Fibroblast of lung (primary cell): ENCODE measurements at regions not wholly inside any gene's neighbourhood (a gene's known extent, or its start where the extent isn't known, plus 50 kb on each side); places are given as distances from the start of the nearest gene placed in this dataset.

ENCODE experiments used
- DNase-seq, 2 donors: peaks; one replicate each; pipeline versions ENCODE4 v3.0.0 to v3.0.0-alpha.2; 2010; ENCODE audit warnings: low read depth in 2 of 2
- H2AFZ ChIP-seq: 2 replicates; pipeline ENCODE4 v1.5.1; 2012; ENCODE audit warnings: low read length, control low read depth, inconsistent platforms
- H3K27ac ChIP-seq: 2 replicates; pipeline ENCODE4 v1.5.1; 2011; ENCODE audit warnings: low read length, control low read depth; ENCODE audit not compliant: insufficient read depth
- H3K27me3 ChIP-seq: 2 replicates; pipeline ENCODE4 v1.5.1; 2011; ENCODE audit warnings: mild to moderate bottlenecking, low read length; ENCODE audit not compliant: control insufficient read depth, insufficient read depth
- H3K36me3 ChIP-seq: 2 replicates; pipeline ENCODE4 v1.5.1; 2011; ENCODE audit warnings: low read length; ENCODE audit not compliant: control insufficient read depth, insufficient read depth
- H3K4me1 ChIP-seq: 2 replicates; pipeline ENCODE4 v1.5.1; 2011; ENCODE audit warnings: low read length; ENCODE audit not compliant: control insufficient read depth, insufficient read depth; ENCODE audit errors: extremely low read depth
- H3K4me2 ChIP-seq: 2 replicates; pipeline ENCODE4 v1.5.1; 2011; ENCODE audit warnings: low read length, control low read depth; ENCODE audit not compliant: insufficient read depth; ENCODE audit errors: extremely low read depth
- H3K4me3 ChIP-seq, 4 experiments: fragments of 200-600 bp in 1 of 4; sonication (generic) in 1 of 4; replicated peaks in 1 of 4; 2 replicates each; pipeline ENCODE4 v1.5.1; 2011 to 2016; ENCODE audit warnings: low read length in 4 of 4, low read depth in 3 of 4, mild to moderate bottlenecking in 3 of 4, control low read depth in 2 of 4, inconsistent platforms in 1 of 4, mixed read lengths in 1 of 4; ENCODE audit not compliant: insufficient read depth in 1 of 4; ENCODE audit errors: control extremely low read depth in 1 of 4
- H3K79me2 ChIP-seq: 2 replicates; pipeline ENCODE4 v1.5.1; 2012; ENCODE audit warnings: mild to moderate bottlenecking, low read length, inconsistent platforms; ENCODE audit not compliant: control insufficient read depth, insufficient read depth
- H3K9ac ChIP-seq: 2 replicates; pipeline ENCODE4 v1.5.1; 2011; ENCODE audit warnings: mild to moderate bottlenecking, low read length, control low read depth; ENCODE audit not compliant: insufficient read depth
- H3K9me3 ChIP-seq: 2 replicates; pipeline ENCODE4 v1.5.1; 2012; ENCODE audit warnings: low read depth, low read length; ENCODE audit not compliant: control insufficient read depth, insufficient read depth
- H4K20me1 ChIP-seq: 2 replicates; pipeline ENCODE4 v1.5.1; 2011; ENCODE audit warnings: low read length; ENCODE audit not compliant: control insufficient read depth, insufficient read depth; ENCODE audit errors: extremely low read depth
- EZH2 ChIP-seq: IDR thresholded peaks from 2 replicates; pipeline ENCODE4 v1.5.1; 2012; ENCODE audit warnings: low read length, control low read depth, mild to moderate bottlenecking; ENCODE audit errors: missing control alignments
- TF ChIP-seq, protein P1 (sequence below), 2 donors: IDR thresholded peaks in 1 of 2; conservative IDR thresholded peaks in 1 of 2; 1 replicate in 1 of 2; 2 replicates in 1 of 2; pipeline ENCODE4 v1.5.1; 2011 to 2012; ENCODE audit warnings: low read length in 2 of 2, control low read depth in 1 of 2, inconsistent platforms in 1 of 2, low read depth in 1 of 2, mild to moderate bottlenecking in 1 of 2

DNA sequence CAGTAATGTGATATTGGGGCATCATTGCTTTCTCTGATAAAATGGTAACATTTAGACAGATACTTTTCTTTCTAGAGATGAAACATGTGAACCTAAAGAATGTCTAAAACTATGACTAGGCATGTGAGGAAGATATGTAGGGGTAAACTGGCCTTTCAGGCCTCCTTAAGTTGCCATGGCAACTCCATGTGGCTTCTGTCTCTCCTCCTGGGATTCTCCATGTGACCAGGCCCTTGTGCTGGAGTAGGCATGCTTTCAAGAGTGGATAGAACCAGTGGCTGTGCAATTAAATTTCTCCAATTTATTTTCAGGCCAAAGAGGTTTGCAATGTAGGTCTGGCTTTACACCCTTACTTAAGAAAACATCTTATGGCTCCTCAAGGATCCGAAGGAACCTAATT, 130.8 kb downstream of the OLFM4 start:
- H3K9me3 ChIP-seq: no peaks in the 10 kb centered on the region
- H3K27ac ChIP-seq: no peak overlapping the region
- TF ChIP-seq EZH2: no peak
- TF ChIP-seq, protein P1, sequence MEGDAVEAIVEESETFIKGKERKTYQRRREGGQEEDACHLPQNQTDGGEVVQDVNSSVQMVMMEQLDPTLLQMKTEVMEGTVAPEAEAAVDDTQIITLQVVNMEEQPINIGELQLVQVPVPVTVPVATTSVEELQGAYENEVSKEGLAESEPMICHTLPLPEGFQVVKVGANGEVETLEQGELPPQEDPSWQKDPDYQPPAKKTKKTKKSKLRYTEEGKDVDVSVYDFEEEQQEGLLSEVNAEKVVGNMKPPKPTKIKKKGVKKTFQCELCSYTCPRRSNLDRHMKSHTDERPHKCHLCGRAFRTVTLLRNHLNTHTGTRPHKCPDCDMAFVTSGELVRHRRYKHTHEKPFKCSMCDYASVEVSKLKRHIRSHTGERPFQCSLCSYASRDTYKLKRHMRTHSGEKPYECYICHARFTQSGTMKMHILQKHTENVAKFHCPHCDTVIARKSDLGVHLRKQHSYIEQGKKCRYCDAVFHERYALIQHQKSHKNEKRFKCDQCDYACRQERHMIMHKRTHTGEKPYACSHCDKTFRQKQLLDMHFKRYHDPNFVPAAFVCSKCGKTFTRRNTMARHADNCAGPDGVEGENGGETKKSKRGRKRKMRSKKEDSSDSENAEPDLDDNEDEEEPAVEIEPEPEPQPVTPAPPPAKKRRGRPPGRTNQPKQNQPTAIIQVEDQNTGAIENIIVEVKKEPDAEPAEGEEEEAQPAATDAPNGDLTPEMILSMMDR (conservative IDR thresholded peaks at IDR 0.05 in 1 of 2, IDR thresholded peaks at IDR 0.05 in 1 of 2; ENCODE audit: low read depth in 1 of 2, low read length in 2 of 2): no peak
- H2AFZ ChIP-seq: no peak overlapping the region
- no peaks in the 10 kb centered on the region for H3K27me3 ChIP-seq
- H3K36me3 ChIP-seq: no peaks in the 10 kb centered on the region
- DNase-seq: no peak
- H3K79me2 ChIP-seq: no peaks in the 10 kb centered on the region
- H3K9ac ChIP-seq: no peak overlapping the region
- H3K4me3 ChIP-seq: no peak overlapping the region
- no peak overlapping the region for H3K4me2 ChIP-seq
- no peaks in the 10 kb centered on the region for H4K20me1 ChIP-seq
- H3K4me1 ChIP-seq: no peaks in the 10 kb centered on the region

DNA sequence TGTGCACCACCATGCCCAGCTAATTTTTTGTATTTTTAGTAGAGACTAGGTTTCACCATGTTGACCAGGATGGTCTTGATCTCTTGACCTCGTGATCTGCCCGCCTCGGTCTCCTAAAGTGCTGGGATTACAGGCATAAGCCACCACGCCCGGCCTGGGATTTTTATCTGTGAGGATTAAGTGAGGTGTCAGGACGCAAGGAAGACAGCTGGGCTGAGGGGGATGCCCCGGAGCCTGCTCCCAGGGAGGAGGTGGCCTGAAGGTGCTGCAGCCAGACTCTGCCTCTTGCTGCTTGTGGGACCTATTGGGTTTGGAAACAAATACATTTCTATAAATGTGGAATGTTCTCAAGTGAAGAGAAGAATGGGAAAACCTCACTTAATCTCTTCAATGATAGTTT, 131.6 kb downstream of the OLFM4 start:
- H3K4me1 ChIP-seq: no peaks in the 10 kb centered on the region
- no peak overlapping the region for H3K9ac ChIP-seq
- H3K36me3 ChIP-seq: no peaks in the 10 kb centered on the region
- H3K4me2 ChIP-seq: no peak overlapping the region
- no peak for TF ChIP-seq EZH2
- TF ChIP-seq, protein P1 (conservative IDR thresholded peaks at IDR 0.05 in 1 of 2, IDR thresholded peaks at IDR 0.05 in 1 of 2; ENCODE audit: low read depth in 1 of 2, low read length in 2 of 2): no peak
- H4K20me1 ChIP-seq: no peaks in the 10 kb centered on the region
- no peak overlapping the region for H3K4me3 ChIP-seq
- no peak overlapping the region for H2AFZ ChIP-seq
- H3K79me2 ChIP-seq: no peaks in the 10 kb centered on the region
- no peak overlapping the region for H3K27ac ChIP-seq
- H3K27me3 ChIP-seq: no peaks in the 10 kb centered on the region
- H3K9me3 ChIP-seq: no peaks in the 10 kb centered on the region
- DNase-seq: no peak

DNA sequence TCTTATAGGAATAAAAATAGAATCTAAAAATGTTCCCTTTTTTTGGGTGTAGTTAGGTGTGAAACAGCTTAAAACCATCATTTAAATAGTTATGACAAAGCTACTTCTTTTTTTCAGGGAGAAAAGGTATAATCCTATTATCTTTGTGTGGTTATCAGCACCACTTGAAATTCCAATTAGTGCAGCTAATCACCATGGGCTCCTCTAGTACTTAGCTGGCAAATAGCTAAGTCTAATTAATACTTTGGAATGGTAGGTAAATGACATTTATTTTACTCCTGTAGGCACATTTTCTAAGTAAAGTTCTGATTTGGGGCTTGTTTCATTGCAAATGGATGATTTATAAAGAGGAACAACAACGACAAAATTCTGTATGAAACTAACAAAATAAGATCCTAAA, 132.6 kb downstream of the OLFM4 start:
- no peak for DNase-seq
- no peak overlapping the region for H2AFZ ChIP-seq

More for the DNA sequence above, 132.6 kb downstream of the OLFM4 start:
- no peaks in the 10 kb centered on the region for H3K4me1 ChIP-seq
- no peaks in the 10 kb centered on the region for H3K27me3 ChIP-seq
- H3K9me3 ChIP-seq: no peaks in the 10 kb centered on the region
- no peak for TF ChIP-seq EZH2
- TF ChIP-seq, protein P1 (conservative IDR thresholded peaks at IDR 0.05 in 1 of 2, IDR thresholded peaks at IDR 0.05 in 1 of 2; ENCODE audit: low read depth in 1 of 2, low read length in 2 of 2): no peak
- H3K79me2 ChIP-seq: no peaks in the 10 kb centered on the region
- H3K27ac ChIP-seq: no peak overlapping the region
- H3K4me3 ChIP-seq: no peak overlapping the region
- no peaks in the 10 kb centered on the region for H4K20me1 ChIP-seq
- H3K4me2 ChIP-seq: no peak overlapping the region
- H3K9ac ChIP-seq: no peak overlapping the region
- H3K36me3 ChIP-seq: no peaks in the 10 kb centered on the region
